H1 (cell line): ENCODE measurements at regions not wholly inside any gene's neighbourhood (a gene's known extent, or its start where the extent isn't known, plus 50 kb on each side); places are given as distances from the start of the nearest gene placed in this dataset.

Experiments used
- CTCF ChIA-PET: fragments of 300-600 bp; sonication (Branson Sonifier 250); formaldehyde crosslinking; loops from one replicate; lab custom pipeline; 2021; ENCODE audit not compliant: partially characterized antibody; lab: Charles Lee
- POLR2A ChIA-PET: fragments of 300-600 bp; sonication (Branson Sonifier 250); formaldehyde crosslinking; loops from one replicate; lab custom pipeline; 2021; ENCODE audit warnings: inconsistent platforms; ENCODE audit not compliant: partially characterized antibody; lab: Charles Lee
- DNase-seq, 2 experiments: peaks; one replicate each; pipeline versions ENCODE4 v3.0.0 to v3.0.0-alpha.2; 2010 to 2022; ENCODE audit warnings: low spot score in 2 of 2, low read depth in 1 of 2, mixed read lengths in 1 of 2
- FAIRE-seq: peaks from 2 replicates; lab custom pipeline; 2011; peaks lifted over from hg19 to GRCh38; lab: Jason Lieb, UNC
- H2AFZ ChIP-seq: 2 replicates; pipeline ENCODE4 v1.8.1; 2012; ENCODE audit warnings: low read length, inconsistent platforms
- H2AK5ac ChIP-seq: 2 replicates; pipeline ENCODE4 v1.6.1; 2013; ENCODE audit warnings: low read depth, low read length
- H2BK120ac ChIP-seq: replicated peaks from 2 replicates; pipeline ENCODE3; 2013; ENCODE audit warnings: low read depth, low read length, inconsistent platforms
- H2BK12ac ChIP-seq: 2 replicates; pipeline ENCODE4 v1.6.1; 2013; ENCODE audit warnings: low read depth, low read length
- H2BK15ac ChIP-seq: 2 replicates; pipeline ENCODE4 v1.6.1; 2013; ENCODE audit warnings: low read length
- H2BK20ac ChIP-seq: 2 replicates; pipeline ENCODE4 v1.6.1; 2013; ENCODE audit warnings: low read length
- H2BK5ac ChIP-seq: 2 replicates; pipeline ENCODE4 v1.6.1; 2013; ENCODE audit warnings: low read depth, low read length
- H3K14ac ChIP-seq: 2 replicates; pipeline ENCODE4 v1.6.1; 2013; ENCODE audit warnings: inconsistent platforms; ENCODE audit not compliant: insufficient read length
- H3K18ac ChIP-seq: 2 replicates; pipeline ENCODE4 v1.6.1; 2013; ENCODE audit warnings: low read length; ENCODE audit errors: extremely low read depth
- H3K23ac ChIP-seq: 2 replicates; pipeline ENCODE4 v1.6.1; 2013; ENCODE audit warnings: inconsistent platforms; ENCODE audit not compliant: insufficient read length
- H3K23me2 ChIP-seq: 2 replicates; pipeline ENCODE4 v1.6.1; 2013; ENCODE audit warnings: low read depth, low read length
- H3K27ac ChIP-seq: 2 replicates; pipeline ENCODE4 v1.6.1; 2011; ENCODE audit warnings: low read depth, low read length, inconsistent platforms
- H3K27me3 ChIP-seq, 4 experiments: replicated peaks in 1 of 4; 1 replicate in 1 of 4; 2 replicates in 3 of 4; pipeline versions ENCODE4 v1.6.1 to v1.8.1; 2011 to 2013; ENCODE audit warnings: low read length in 3 of 4, mild to moderate bottlenecking in 3 of 4, inconsistent platforms in 2 of 4, mixed read lengths in 2 of 4, moderate library complexity in 1 of 4; ENCODE audit not compliant: control insufficient read depth in 3 of 4, insufficient read depth in 3 of 4; ENCODE audit errors: extremely low read depth in 1 of 4
- H3K36me3 ChIP-seq, 4 experiments: 2 replicates each; pipeline versions ENCODE4 v1.6.1 to v1.8.1; 2011 to 2013; ENCODE audit warnings: mild to moderate bottlenecking in 4 of 4, low read length in 3 of 4, moderate library complexity in 2 of 4, control low read depth in 1 of 4, inconsistent platforms in 1 of 4; ENCODE audit not compliant: insufficient read depth in 4 of 4, control insufficient read depth in 2 of 4
- H3K4ac ChIP-seq: replicated peaks from 2 replicates; pipeline ENCODE3; 2013; ENCODE audit warnings: low read length, low read depth, mixed read lengths, inconsistent platforms; ENCODE audit not compliant: insufficient read length
- H3K4me1 ChIP-seq, 4 experiments: replicated peaks in 1 of 4; 1 replicate in 1 of 4; 2 replicates in 3 of 4; pipeline versions ENCODE4 v1.6.1 to v1.8.1; 2011 to 2013; ENCODE audit warnings: low read length in 3 of 4, inconsistent platforms in 2 of 4, mixed read lengths in 1 of 4; ENCODE audit not compliant: insufficient read depth in 4 of 4, control insufficient read depth in 3 of 4
- H3K4me2 ChIP-seq, 2 experiments: 2 replicates each; pipeline versions ENCODE4 v1.6.1 to v1.8.1; 2011 to 2013; ENCODE audit warnings: low read depth in 2 of 2, low read length in 2 of 2, control low read depth in 1 of 2, inconsistent platforms in 1 of 2, mild to moderate bottlenecking in 1 of 2; ENCODE audit not compliant: insufficient read depth in 1 of 2
- H3K4me3 ChIP-seq, 4 experiments: fragments of 200-600, 300-600 bp in 1 of 4; sonication (generic), shearing (Covaris generic), sonication (Bioruptor Twin) in 1 of 4; 2 replicates each; pipeline versions ENCODE4 v1.5.1 to v1.8.1; 2011 to 2016; ENCODE audit warnings: low read length in 4 of 4, low read depth in 3 of 4, control low read depth in 2 of 4, inconsistent platforms in 2 of 4, mild to moderate bottlenecking in 2 of 4, mixed read lengths in 1 of 4, moderate library complexity in 1 of 4; ENCODE audit not compliant: insufficient read depth in 2 of 4; ENCODE audit errors: extremely low read depth in 1 of 4
- H3K56ac ChIP-seq: replicated peaks from 2 replicates; pipeline ENCODE3; 2013; ENCODE audit warnings: low read depth, mild to moderate bottlenecking, mixed read lengths, low read length, inconsistent platforms; ENCODE audit not compliant: insufficient read length
- H3K79me1 ChIP-seq: 2 replicates; pipeline ENCODE4 v1.6.1; 2013; ENCODE audit warnings: low read depth, low read length, control low read depth
- H3K79me2 ChIP-seq, 2 experiments: 2 replicates each; pipeline versions ENCODE4 v1.6.1 to v1.8.1; 2012 to 2013; ENCODE audit warnings: low read length in 2 of 2, mild to moderate bottlenecking in 2 of 2, inconsistent platforms in 1 of 2; ENCODE audit not compliant: insufficient read depth in 2 of 2, control insufficient read depth in 1 of 2
- H3K9ac ChIP-seq, 4 experiments: replicated peaks in 1 of 4; 1 replicate in 1 of 4; 2 replicates in 3 of 4; pipeline versions ENCODE4 v1.6.1 to v1.8.1; 2011 to 2013; ENCODE audit warnings: low read depth in 3 of 4, low read length in 3 of 4, control low read depth in 2 of 4, mild to moderate bottlenecking in 2 of 4, moderate library complexity in 2 of 4, inconsistent platforms in 1 of 4; ENCODE audit errors: extremely low read depth in 1 of 4
- H3K9me3 ChIP-seq, 2 experiments: 2 replicates each; pipeline versions ENCODE4 v1.6.1 to v1.8.1; 2012 to 2013; ENCODE audit warnings: mild to moderate bottlenecking in 2 of 2, moderate library complexity in 2 of 2, control low read depth in 1 of 2, inconsistent platforms in 1 of 2, low read depth in 1 of 2, low read length in 1 of 2, mixed read lengths in 1 of 2; ENCODE audit not compliant: insufficient read depth in 2 of 2
- H4K20me1 ChIP-seq, 2 experiments: replicated peaks in 1 of 2; 2 replicates each; pipeline versions ENCODE3 to v1.8.1; 2011 to 2013; ENCODE audit warnings: inconsistent platforms in 2 of 2, low read length in 2 of 2, mild to moderate bottlenecking in 1 of 2; ENCODE audit not compliant: insufficient read depth in 2 of 2, control insufficient read depth in 1 of 2
- H4K5ac ChIP-seq: 2 replicates; pipeline ENCODE4 v1.6.1; 2013; ENCODE audit warnings: low read length, low read depth, mixed read lengths, inconsistent platforms; ENCODE audit not compliant: insufficient read length
- H4K8ac ChIP-seq: 2 replicates; pipeline ENCODE4 v1.8.0; 2013; ENCODE audit warnings: mild to moderate bottlenecking, moderate library complexity, low read length, inconsistent platforms; ENCODE audit not compliant: insufficient read depth; ENCODE audit errors: extremely low read depth
- H4K91ac ChIP-seq: replicated peaks from 2 replicates; pipeline ENCODE3; 2013; ENCODE audit warnings: low read length, mixed read lengths, inconsistent platforms; ENCODE audit not compliant: insufficient read length
- E2F6 ChIP-seq: IDR thresholded peaks from 2 replicates; pipeline ENCODE4 v1.6.1; 2012; ENCODE audit warnings: inconsistent platforms
- JUN ChIP-seq: IDR thresholded peaks from 2 replicates; pipeline ENCODE4 v1.6.1; 2011; ENCODE audit warnings: low read depth, mild to moderate bottlenecking, improper control_type of control experiment, low read length
- KDM4A ChIP-seq: IDR thresholded peaks from one replicate; pipeline ENCODE4 v1.7.1; 2012; ENCODE audit warnings: low read depth, mild to moderate bottlenecking, moderate library complexity, low read length, inconsistent platforms; ENCODE audit not compliant: severe bottlenecking
- KDM5A ChIP-seq: fragments of 200-600 bp; IDR thresholded peaks from 2 replicates; pipeline ENCODE4 v1.7.1; 2012; ENCODE audit warnings: mild to moderate bottlenecking, low read length, inconsistent platforms, mixed read lengths
- NANOG ChIP-seq: IDR thresholded peaks from 2 replicates; pipeline ENCODE4 v1.6.1; 2011; ENCODE audit warnings: low read length, low read depth, mild to moderate bottlenecking, inconsistent platforms; ENCODE audit not compliant: insufficient read depth, poor library complexity, severe bottlenecking
- SIN3A ChIP-seq, 2 experiments: IDR thresholded peaks in 1 of 2; conservative IDR thresholded peaks in 1 of 2; 2 replicates each; pipeline ENCODE4 v1.6.1; 2011 to 2012; ENCODE audit warnings: low read length in 2 of 2, improper control_type of control experiment in 1 of 2, low read depth in 1 of 2, mild to moderate bottlenecking in 1 of 2
- TAF1 ChIP-seq: IDR thresholded peaks from 2 replicates; pipeline ENCODE4 v1.6.1; 2011; ENCODE audit warnings: mild to moderate bottlenecking, low read depth, low read length
- TBP ChIP-seq: IDR thresholded peaks from 2 replicates; pipeline ENCODE4 v1.6.1; 2011; ENCODE audit warnings: low read depth, low read length, improper control_type of control experiment
- WGBS, 2 experiments: shearing (Covaris generic) in 1 of 2; methylation state at CpG; one replicate each; pipeline versions ENCODE4 v1.1.6 to v1.1.7; 2013 to 2015; ENCODE audit warnings: low lambda C conversion rate in 2 of 2, mixed read lengths in 2 of 2, inconsistent platforms in 1 of 2, low coverage in 1 of 2, missing lambda C conversion rate in 1 of 2; ENCODE audit not compliant: insufficient replicate concordance in 2 of 2, insufficient coverage in 1 of 2, insufficient read length in 1 of 2; ENCODE audit errors: extremely low coverage in 1 of 2, missing lambda C conversion rate in 1 of 2; 5-methylcytosine and 5-hydroxymethylcytosine counted together

- no peak overlapping the region for H3K4ac ChIP-seq
- H3K9ac ChIP-seq = no peak overlapping the region
- no peaks in the 10 kb centered on the region for H3K27me3 ChIP-seq
- no peak overlapping the region for H4K8ac ChIP-seq
- H3K23me2 ChIP-seq = no peaks in the 10 kb centered on the region
- H3K36me3 ChIP-seq = no peaks in the 10 kb centered on the region
- 86% methylated on average over 3 of the region's 3 CpGs; no CpG with 5 or more reads in 1 of the 2 experiments for WGBS, 2 experiments
- H4K91ac ChIP-seq = no peak overlapping the region
- H2BK5ac ChIP-seq = no peak overlapping the region
- H4K20me1 ChIP-seq = no peaks in the 10 kb centered on the region
- H3K9me3 ChIP-seq = no peaks in the 10 kb centered on the region
- no peak for FAIRE-seq
- no peak overlapping the region for H3K4me2 ChIP-seq
- no peak overlapping the region for H3K27ac ChIP-seq
- H3K14ac ChIP-seq = no peak overlapping the region
- no peak overlapping the region for H3K23ac ChIP-seq
- DNase-seq = no peak
- ChIA-PET POLR2A (no interaction called here), CTCF (no interaction called here)
- no peak overlapping the region for H2BK120ac ChIP-seq
- no peaks in the 10 kb centered on the region for H3K79me1 ChIP-seq
- TF ChIP-seq TAF1 (no peak), TBP (no peak), JUN (no peak), KDM4A (no peak), KDM5A (no peak), NANOG (no peak), SIN3A (conservative IDR thresholded peaks at IDR 0.05 in 1 of 2, IDR thresholded peaks at IDR 0.05 in 1 of 2; ENCODE audit: low read depth in 1 of 2, low read length in 2 of 2) (no peak), E2F6 (no peak)
- no peak overlapping the region for H3K4me3 ChIP-seq
- no peak overlapping the region for H3K56ac ChIP-seq
- H3K4me1 ChIP-seq = no peaks in the 10 kb centered on the region
- H2BK12ac ChIP-seq = no peak overlapping the region
- no peak overlapping the region for H2BK20ac ChIP-seq
- H2AFZ ChIP-seq = no peak overlapping the region
- no peak overlapping the region for H3K18ac ChIP-seq
- H4K5ac ChIP-seq = no peak overlapping the region
- H2AK5ac ChIP-seq = no peak overlapping the region
- no peak overlapping the region for H2BK15ac ChIP-seq
- H3K79me2 ChIP-seq = no peaks in the 10 kb centered on the region
These were observed 170.7 kb upstream of the ERBB4 start for GRCh38 chr2:212709280-212709679.
